Endometrial microvascular endothelial cells (primary cell): ENCODE measurements at regions not wholly inside any gene's neighbourhood (a gene's known extent, or its start where the extent isn't known, plus 50 kb on each side); places are given as distances from the start of the nearest gene placed in this dataset.

Experiments
- in situ Hi-C: cut with HindIII; loops from 2 replicates; pipeline ENCODE4 v1.10.0; 2017; ENCODE audit warnings: low sequenced_read_pairs, low pct_unique_long_range_greater_than_20kb; ENCODE audit errors: inconsistent ontology term

GRCh38 chr5:114179134-114179533, 182.7 kb upstream of the KCNN2 start:
- in situ Hi-C loops, result no loop called here

GRCh38 chr5:114184006-114184405, 177.9 kb upstream of the KCNN2 start:
- in situ Hi-C loops, result no loop called here

- in situ Hi-C loops, result no loop called here
These were observed 176.6 kb upstream of the KCNN2 start for GRCh38 chr5:114185274-114185673.

- in situ Hi-C loops, result no loop called here
These were observed 170.4 kb upstream of the KCNN2 start for GRCh38 chr5:114191441-114191840.

GRCh38 chr5:114192108-114192507, 169.8 kb upstream of the KCNN2 start:
- in situ Hi-C loops, result no loop called here

GRCh38 chr5:114201332-114201731, 160.5 kb upstream of the KCNN2 start:
- in situ Hi-C loops, result no loop called here

GRCh38 chr5:114204923-114205322, 156.9 kb upstream of the KCNN2 start:
- in situ Hi-C loops, result no loop called here

GRCh38 chr5:114206640-114207039, 155.2 kb upstream of the KCNN2 start:
- in situ Hi-C loops, result no loop called here

GRCh38 chr5:114207615-114208014, 154.3 kb upstream of the KCNN2 start:
- in situ Hi-C loops, result no loop called here

- in situ Hi-C loops, result no loop called here
These were observed 153.8 kb upstream of the KCNN2 start for GRCh38 chr5:114208120-114208519.

GRCh38 chr5:114208588-114208987, 153.3 kb upstream of the KCNN2 start:
- in situ Hi-C loops, result no loop called here

- in situ Hi-C loops, result no loop called here
These were observed 151.2 kb upstream of the KCNN2 start for GRCh38 chr5:114210662-114211061.

- in situ Hi-C loops, result no loop called here
These were observed 140.1 kb upstream of the KCNN2 start for GRCh38 chr5:114221807-114222206.

- in situ Hi-C loops, result no loop called here
These were observed 138.0 kb upstream of the KCNN2 start for GRCh38 chr5:114223866-114224265.

GRCh38 chr5:114237766-114238165, 124.1 kb upstream of the KCNN2 start:
- in situ Hi-C loops, result no loop called here

- in situ Hi-C loops, result no loop called here
These were observed 123.0 kb upstream of the KCNN2 start for GRCh38 chr5:114238771-114239313.

- in situ Hi-C loops, result no loop called here
These were observed 118.4 kb upstream of the KCNN2 start for GRCh38 chr5:114243281-114243971.

GRCh38 chr5:114243972-114244317, 117.9 kb upstream of the KCNN2 start:
- in situ Hi-C loops, result no loop called here

- in situ Hi-C loops, result no loop called here
These were observed 112.0 kb upstream of the KCNN2 start for GRCh38 chr5:114249823-114250222.

- in situ Hi-C loops, result no loop called here
These were observed 111.3 kb upstream of the KCNN2 start for GRCh38 chr5:114250536-114250935.

- in situ Hi-C loops, result no loop called here
These were observed 109.6 kb upstream of the KCNN2 start for GRCh38 chr5:114252226-114252625.
